AG04449 (cell line): ENCODE measurements at regions not wholly inside any gene's neighbourhood (a gene's known extent, or its start where the extent isn't known, plus 50 kb on each side); places are given as distances from the start of the nearest gene placed in this dataset.
A peak's percentile ranks its signal among the peaks of the same experiment; 100 is the strongest.

Source experiments
- CTCF ChIA-PET: fragments of 350-600 bp; formaldehyde crosslinking; extraction: SDS; loops from one replicate; lab custom pipeline; 2021; ENCODE audit warnings: antibody characterized with exemption; lab: Yijun Ruan, JAX
- POLR2A ChIA-PET: fragments of 400-600, 350-600 bp; formaldehyde crosslinking; extraction: SDS; loops from one replicate; lab custom pipeline; 2020; ENCODE audit warnings: antibody characterized with exemption, inconsistent platforms; lab: Yijun Ruan, JAX
- DNase-seq: peaks from one replicate; pipeline ENCODE4 v3.0.0-alpha.2; 2010; ENCODE audit warnings: low read depth, low spot score
- H3K4me3 ChIP-seq: 2 replicates; pipeline ENCODE4 v1.5.1; 2011; ENCODE audit warnings: low read depth, mild to moderate bottlenecking, control low read depth, low read length
- TF ChIP-seq, protein P1 (sequence below): IDR thresholded peaks from one replicate; pipeline ENCODE4 v1.5.1; 2011; ENCODE audit warnings: mild to moderate bottlenecking, moderate library complexity, low read length, control low read depth, inconsistent platforms; ENCODE audit not compliant: insufficient read depth; ENCODE audit errors: missing control alignments

GRCh38 chr3:63167113-63167512, 111.0 kb upstream of the SYNPR start:
- H3K4me3 ChIP-seq: no peak overlapping the region
- TF ChIP-seq, protein P1, sequence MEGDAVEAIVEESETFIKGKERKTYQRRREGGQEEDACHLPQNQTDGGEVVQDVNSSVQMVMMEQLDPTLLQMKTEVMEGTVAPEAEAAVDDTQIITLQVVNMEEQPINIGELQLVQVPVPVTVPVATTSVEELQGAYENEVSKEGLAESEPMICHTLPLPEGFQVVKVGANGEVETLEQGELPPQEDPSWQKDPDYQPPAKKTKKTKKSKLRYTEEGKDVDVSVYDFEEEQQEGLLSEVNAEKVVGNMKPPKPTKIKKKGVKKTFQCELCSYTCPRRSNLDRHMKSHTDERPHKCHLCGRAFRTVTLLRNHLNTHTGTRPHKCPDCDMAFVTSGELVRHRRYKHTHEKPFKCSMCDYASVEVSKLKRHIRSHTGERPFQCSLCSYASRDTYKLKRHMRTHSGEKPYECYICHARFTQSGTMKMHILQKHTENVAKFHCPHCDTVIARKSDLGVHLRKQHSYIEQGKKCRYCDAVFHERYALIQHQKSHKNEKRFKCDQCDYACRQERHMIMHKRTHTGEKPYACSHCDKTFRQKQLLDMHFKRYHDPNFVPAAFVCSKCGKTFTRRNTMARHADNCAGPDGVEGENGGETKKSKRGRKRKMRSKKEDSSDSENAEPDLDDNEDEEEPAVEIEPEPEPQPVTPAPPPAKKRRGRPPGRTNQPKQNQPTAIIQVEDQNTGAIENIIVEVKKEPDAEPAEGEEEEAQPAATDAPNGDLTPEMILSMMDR: no peak
- no peak for DNase-seq
- ChIA-PET CTCF (no interaction called here), POLR2A (no interaction called here)

- DNase-seq: no peak
- no peak overlapping the region for H3K4me3 ChIP-seq
- CTCF ChIA-PET: no interaction called here
- POLR2A ChIA-PET: no interaction called here
- TF ChIP-seq, protein P1: no peak
Measured at GRCh38 chr3:63168179-63168578, 109.9 kb upstream of the SYNPR start.

DNA sequence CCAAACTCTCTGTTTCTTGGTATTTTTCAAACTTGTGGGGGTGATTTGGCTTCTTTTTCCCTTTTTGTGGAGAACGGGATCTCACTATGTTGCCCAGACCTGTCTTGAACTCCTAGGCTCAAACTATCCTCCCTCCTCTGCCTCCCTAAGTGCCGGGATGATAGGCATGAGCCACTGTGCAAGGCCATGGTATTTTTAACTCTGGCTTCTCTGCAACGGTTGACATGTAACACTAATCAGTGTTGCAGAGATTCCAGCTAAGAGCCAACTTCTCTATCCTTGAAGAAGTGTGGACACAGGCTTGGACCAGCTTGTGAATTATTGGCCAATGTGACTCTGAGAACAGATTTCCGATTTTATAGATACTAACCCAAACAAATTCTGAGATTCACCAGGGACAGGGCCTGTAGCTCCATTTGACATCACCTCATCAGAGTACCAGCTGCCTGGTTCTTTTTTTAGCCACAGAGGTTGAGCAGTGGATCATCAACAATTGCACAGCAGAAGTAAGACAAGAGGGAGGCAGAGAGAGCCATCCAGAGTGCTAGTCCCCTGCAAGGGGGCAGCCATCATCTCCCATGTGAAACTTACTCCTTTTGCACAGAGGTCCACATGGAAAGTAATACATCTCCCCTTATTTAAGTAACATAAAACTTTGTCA, 98.1 kb upstream of the SYNPR start:
- ChIA-PET POLR2A (no interaction called here), CTCF (no interaction called here)
- no peak overlapping the region for H3K4me3 ChIP-seq
- TF ChIP-seq, protein P1: no peak
- DNase-seq: no peak

- CTCF ChIA-PET: interaction anchor here (4.5 to 4.9 kb wide), 2 partner anchors 358 to 568 kb away, joined by 51 to 67 read pairs; no protein-coding TSS in a partner anchor
- H3K4me3 ChIP-seq: no peak overlapping the region
- no peak for DNase-seq
- TF ChIP-seq, protein P1: no peak
- POLR2A ChIA-PET: no interaction called here
Measured at GRCh38 chr3:63192248-63192647, 85.9 kb upstream of the SYNPR start.

DNA sequence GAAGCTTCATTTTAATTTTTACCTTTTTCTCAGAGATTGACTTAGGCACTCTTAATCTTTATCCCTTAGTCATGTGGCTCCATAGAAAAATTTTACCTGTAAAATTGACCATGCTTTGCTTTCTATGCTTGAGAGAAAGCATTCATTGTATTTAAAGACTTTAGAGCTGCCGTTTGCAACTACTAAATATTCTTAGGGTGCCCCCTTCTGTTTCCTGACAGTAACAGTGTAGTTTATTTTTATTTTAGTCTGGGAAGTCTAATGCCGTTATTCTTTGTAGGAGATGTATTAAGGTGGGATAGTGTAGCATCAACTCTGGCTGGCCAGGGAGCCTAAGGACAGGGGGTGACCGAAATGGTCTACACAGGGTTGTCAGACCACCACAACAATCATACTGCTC, 84.5 kb upstream of the SYNPR start:
- ChIA-PET POLR2A (no interaction called here), CTCF (interaction anchor here (0.6 to 6.3 kb wide), 17 partner anchors 9 to 569 kb away, joined by 3 to 67 read pairs (median 3); no protein-coding TSS in a partner anchor)
- TF ChIP-seq, protein P1: peak; percentile 37
- H3K4me3 ChIP-seq: no peak overlapping the region
- DNase-seq: no peak

DNA sequence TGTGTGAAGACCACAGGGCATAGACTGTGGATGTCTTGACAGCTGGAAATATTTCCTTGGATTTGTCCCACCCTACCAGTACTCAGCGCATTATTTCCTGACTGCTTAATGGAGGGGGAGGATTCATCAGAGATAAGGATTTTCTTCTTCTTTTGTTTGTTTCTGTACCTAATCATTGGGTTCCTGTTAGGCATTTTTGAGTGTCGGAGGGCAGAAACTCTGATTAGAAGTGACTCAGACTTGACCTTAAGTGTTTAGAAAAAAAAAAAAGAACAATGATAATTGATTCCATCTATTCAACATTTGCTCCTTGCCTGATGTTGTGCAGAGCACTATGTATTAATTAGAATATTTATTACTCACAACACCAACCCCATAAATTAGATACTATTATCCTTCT, 78.5 kb upstream of the SYNPR start:
- TF ChIP-seq, protein P1: no peak
- ChIA-PET POLR2A (no interaction called here), CTCF (interaction anchor here (2.5 kb wide), 1 partner anchor 577 kb away, joined by 8 read pairs; no protein-coding TSS in a partner anchor)
- no peak for DNase-seq
- no peak overlapping the region for H3K4me3 ChIP-seq
